ENCODE measurements at regions not wholly inside any gene's neighbourhood (a gene's known extent, or its start where the extent isn't known, plus 50 kb on each side); places are given as distances from the start of the nearest gene placed in this dataset.

DNA sequence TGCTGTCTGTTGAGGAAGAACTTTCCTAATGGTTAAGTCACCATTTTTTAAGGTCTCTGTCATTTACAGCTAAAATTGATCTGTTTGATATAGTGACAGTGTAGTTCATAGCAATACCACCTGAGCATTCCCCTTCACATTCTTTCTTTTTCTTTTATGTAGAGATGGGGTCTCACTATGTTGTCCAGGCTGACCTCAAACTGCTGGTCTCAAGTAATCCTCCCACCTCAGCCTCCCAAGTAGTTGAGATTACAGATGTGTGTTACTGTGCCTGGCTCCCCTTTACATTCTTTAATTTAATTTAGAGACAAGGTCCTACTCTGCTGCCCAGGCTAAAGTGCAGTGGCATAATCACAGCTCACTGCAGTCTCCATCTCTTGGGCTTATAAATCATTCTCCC lies 72.7 kb upstream of the ACVR1 start:
- no peak for ATAC-seq
- no peak for TF ChIP-seq ZFP30 (CRISPR knock-in tag; IDR thresholded peaks at IDR 0.05)
- TF ChIP-seq PPARA (CRISPR knock-in tag; IDR thresholded peaks at IDR 0.05; ENCODE audit: borderline replicate concordance), result no peak
- TF ChIP-seq ZNF565 (CRISPR knock-in tag; conservative IDR thresholded peaks at IDR 0.05; ENCODE audit: low read depth), result no peak
- no peak for TF ChIP-seq ZNF70 (CRISPR knock-in tag; IDR thresholded peaks at IDR 0.05)
- TF ChIP-seq, protein P1, sequence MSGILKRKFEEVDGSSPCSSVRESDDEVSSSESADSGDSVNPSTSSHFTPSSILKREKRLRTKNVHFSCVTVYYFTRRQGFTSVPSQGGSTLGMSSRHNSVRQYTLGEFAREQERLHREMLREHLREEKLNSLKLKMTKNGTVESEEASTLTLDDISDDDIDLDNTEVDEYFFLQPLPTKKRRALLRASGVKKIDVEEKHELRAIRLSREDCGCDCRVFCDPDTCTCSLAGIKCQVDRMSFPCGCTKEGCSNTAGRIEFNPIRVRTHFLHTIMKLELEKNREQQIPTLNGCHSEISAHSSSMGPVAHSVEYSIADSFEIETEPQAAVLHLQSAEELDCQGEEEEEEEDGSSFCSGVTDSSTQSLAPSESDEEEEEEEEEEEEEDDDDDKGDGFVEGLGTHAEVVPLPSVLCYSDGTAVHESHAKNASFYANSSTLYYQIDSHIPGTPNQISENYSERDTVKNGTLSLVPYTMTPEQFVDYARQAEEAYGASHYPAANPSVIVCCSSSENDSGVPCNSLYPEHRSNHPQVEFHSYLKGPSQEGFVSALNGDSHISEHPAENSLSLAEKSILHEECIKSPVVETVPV (CRISPR knock-in tag; IDR thresholded peaks at IDR 0.05), result no peak
- no peak for TF ChIP-seq RARB (CRISPR knock-in tag; IDR thresholded peaks at IDR 0.05)
- no peak for TF ChIP-seq GLIS3 (CRISPR knock-in tag; IDR thresholded peaks at IDR 0.05)
- TF ChIP-seq SNAI2 (CRISPR knock-in tag; IDR thresholded peaks at IDR 0.05), result no peak
- TF ChIP-seq ISL1 (CRISPR knock-in tag; IDR thresholded peaks at IDR 0.05), result no peak
- no peak for TF ChIP-seq ZNF8 (CRISPR knock-in tag; IDR thresholded peaks at IDR 0.05)
- no peak for TF ChIP-seq TOX (CRISPR knock-in tag; IDR thresholded peaks at IDR 0.05; ENCODE audit: borderline replicate concordance)
- no peak for TF ChIP-seq ZFP3 (CRISPR knock-in tag; IDR thresholded peaks at IDR 0.05)
- TF ChIP-seq, protein P2, sequence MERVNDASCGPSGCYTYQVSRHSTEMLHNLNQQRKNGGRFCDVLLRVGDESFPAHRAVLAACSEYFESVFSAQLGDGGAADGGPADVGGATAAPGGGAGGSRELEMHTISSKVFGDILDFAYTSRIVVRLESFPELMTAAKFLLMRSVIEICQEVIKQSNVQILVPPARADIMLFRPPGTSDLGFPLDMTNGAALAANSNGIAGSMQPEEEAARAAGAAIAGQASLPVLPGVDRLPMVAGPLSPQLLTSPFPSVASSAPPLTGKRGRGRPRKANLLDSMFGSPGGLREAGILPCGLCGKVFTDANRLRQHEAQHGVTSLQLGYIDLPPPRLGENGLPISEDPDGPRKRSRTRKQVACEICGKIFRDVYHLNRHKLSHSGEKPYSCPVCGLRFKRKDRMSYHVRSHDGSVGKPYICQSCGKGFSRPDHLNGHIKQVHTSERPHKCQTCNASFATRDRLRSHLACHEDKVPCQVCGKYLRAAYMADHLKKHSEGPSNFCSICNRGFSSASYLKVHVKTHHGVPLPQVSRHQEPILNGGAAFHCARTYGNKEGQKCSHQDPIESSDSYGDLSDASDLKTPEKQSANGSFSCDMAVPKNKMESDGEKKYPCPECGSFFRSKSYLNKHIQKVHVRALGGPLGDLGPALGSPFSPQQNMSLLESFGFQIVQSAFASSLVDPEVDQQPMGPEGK (CRISPR knock-in tag; IDR thresholded peaks at IDR 0.05; ENCODE audit: borderline replicate concordance), result no peak
- TF ChIP-seq ESRRG (CRISPR knock-in tag; IDR thresholded peaks at IDR 0.05), result no peak
- no peak for TF ChIP-seq ZC3H10 (CRISPR knock-in tag; IDR thresholded peaks at IDR 0.05)
- no peak for TF ChIP-seq OSR1 (CRISPR knock-in tag; IDR thresholded peaks at IDR 0.05)
- TF ChIP-seq BACH2 (CRISPR knock-in tag; IDR thresholded peaks at IDR 0.05; ENCODE audit: borderline replicate concordance), result no peak
- no peak for TF ChIP-seq ARNTL (CRISPR knock-in tag; IDR thresholded peaks at IDR 0.05; ENCODE audit: borderline replicate concordance, low read depth)
- TF ChIP-seq, protein P3, sequence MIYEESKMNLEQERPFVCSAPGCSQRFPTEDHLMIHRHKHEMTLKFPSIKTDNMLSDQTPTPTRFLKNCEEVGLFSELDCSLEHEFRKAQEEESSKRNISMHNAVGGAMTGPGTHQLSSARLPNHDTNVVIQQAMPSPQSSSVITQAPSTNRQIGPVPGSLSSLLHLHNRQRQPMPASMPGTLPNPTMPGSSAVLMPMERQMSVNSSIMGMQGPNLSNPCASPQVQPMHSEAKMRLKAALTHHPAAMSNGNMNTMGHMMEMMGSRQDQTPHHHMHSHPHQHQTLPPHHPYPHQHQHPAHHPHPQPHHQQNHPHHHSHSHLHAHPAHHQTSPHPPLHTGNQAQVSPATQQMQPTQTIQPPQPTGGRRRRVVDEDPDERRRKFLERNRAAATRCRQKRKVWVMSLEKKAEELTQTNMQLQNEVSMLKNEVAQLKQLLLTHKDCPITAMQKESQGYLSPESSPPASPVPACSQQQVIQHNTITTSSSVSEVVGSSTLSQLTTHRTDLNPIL (CRISPR knock-in tag; IDR thresholded peaks at IDR 0.05; ENCODE audit: low read depth), result no peak

DNA sequence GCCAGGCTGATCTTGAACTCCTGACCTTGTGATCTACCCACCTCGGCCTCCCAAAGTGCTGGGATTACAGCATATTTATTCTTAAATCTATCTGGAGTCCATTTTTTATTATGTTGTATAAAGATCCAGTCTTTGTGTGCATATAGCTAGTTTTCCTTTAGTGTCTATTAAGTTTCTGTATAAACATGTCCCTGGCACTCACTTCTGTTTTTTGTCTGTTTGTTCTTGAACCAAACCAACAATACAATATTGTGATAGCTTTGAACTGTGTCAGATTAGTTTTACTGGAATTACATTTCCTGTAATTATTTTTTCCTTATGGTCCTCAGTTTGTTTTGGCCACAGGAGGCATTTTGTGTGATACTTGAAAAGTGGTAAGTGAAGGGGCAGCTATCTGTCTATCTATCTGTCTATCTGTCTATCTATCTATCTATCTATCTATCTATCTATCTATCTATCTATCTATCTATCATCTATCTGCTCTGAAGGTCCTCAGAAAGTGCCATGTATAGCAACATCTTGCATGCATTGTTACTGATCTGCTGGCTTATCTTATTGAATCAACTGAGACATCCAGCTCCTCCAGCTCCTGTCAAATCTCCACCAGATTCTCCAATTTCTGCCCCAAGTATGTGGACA lies 70.9 kb upstream of the ACVR1 start:
- no peak for ATAC-seq
- TF ChIP-seq ZNF70 (CRISPR knock-in tag; IDR thresholded peaks at IDR 0.05) (no peak), ZFP3 (CRISPR knock-in tag; IDR thresholded peaks at IDR 0.05) (no peak), BACH2 (CRISPR knock-in tag; IDR thresholded peaks at IDR 0.05; ENCODE audit: borderline replicate concordance) (no peak), ZNF565 (CRISPR knock-in tag; conservative IDR thresholded peaks at IDR 0.05; ENCODE audit: low read depth) (no peak), ZFP30 (CRISPR knock-in tag; IDR thresholded peaks at IDR 0.05) (no peak), ARNTL (CRISPR knock-in tag; IDR thresholded peaks at IDR 0.05; ENCODE audit: borderline replicate concordance, low read depth) (no peak), TOX (CRISPR knock-in tag; IDR thresholded peaks at IDR 0.05; ENCODE audit: borderline replicate concordance) (no peak), RARB (CRISPR knock-in tag; IDR thresholded peaks at IDR 0.05) (no peak), ISL1 (CRISPR knock-in tag; IDR thresholded peaks at IDR 0.05) (no peak), ZC3H10 (CRISPR knock-in tag; IDR thresholded peaks at IDR 0.05) (no peak), CSDC2 (CRISPR knock-in tag; IDR thresholded peaks at IDR 0.05) (no peak)
- TF ChIP-seq, protein P4, sequence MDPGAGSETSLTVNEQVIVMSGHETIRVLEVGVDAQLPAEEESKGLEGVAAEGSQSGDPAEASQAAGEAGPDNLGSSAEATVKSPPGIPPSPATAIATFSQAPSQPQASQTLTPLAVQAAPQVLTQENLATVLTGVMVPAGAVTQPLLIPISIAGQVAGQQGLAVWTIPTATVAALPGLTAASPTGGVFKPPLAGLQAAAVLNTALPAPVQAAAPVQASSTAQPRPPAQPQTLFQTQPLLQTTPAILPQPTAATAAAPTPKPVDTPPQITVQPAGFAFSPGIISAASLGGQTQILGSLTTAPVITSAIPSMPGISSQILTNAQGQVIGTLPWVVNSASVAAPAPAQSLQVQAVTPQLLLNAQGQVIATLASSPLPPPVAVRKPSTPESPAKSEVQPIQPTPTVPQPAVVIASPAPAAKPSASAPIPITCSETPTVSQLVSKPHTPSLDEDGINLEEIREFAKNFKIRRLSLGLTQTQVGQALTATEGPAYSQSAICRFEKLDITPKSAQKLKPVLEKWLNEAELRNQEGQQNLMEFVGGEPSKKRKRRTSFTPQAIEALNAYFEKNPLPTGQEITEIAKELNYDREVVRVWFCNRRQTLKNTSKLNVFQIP (CRISPR knock-in tag; IDR thresholded peaks at IDR 0.05; ENCODE audit: borderline replicate concordance, low read depth), result no peak
- TF ChIP-seq, protein P3 (CRISPR knock-in tag; IDR thresholded peaks at IDR 0.05; ENCODE audit: low read depth), result no peak
- TF ChIP-seq, protein P1 (CRISPR knock-in tag; IDR thresholded peaks at IDR 0.05), result no peak
